WTC11 (cell line): ENCODE measurements at regions not wholly inside any gene's neighbourhood (a gene's known extent, or its start where the extent isn't known, plus 50 kb on each side); places are given as distances from the start of the nearest gene placed in this dataset.

Experiments
- ATAC-seq: fragments of 200-7000 bp; cut with Tn5 transposase; 2 replicates; pipeline ENCODE4 v1.10.0; 2021; ENCODE audit warnings: mild to moderate bottlenecking, moderate library complexity
- CTCF ChIA-PET: fragments of 300-600 bp; sonication (Branson Sonifier 250); formaldehyde crosslinking; loops from one replicate; lab custom pipeline; 2021; ENCODE audit warnings: antibody characterized with exemption; lab: Charles Lee
- POLR2A ChIA-PET: fragments of 350-600 bp; sonication (Branson Sonifier 250); formaldehyde crosslinking; loops from one replicate; lab custom pipeline; 2021; ENCODE audit warnings: antibody characterized with exemption; lab: Charles Lee
- DNase-seq: peaks from one replicate; pipeline ENCODE4 v3.0.0; 2021; ENCODE audit warnings: low spot score
- H3K27ac Mint-ChIP-seq: 2 replicates; pipeline ENCODE4 v1.8.0; 2021; ENCODE audit warnings: mixed read lengths
- H3K27me3 Mint-ChIP-seq: 2 replicates; pipeline ENCODE4 v1.8.0; 2021; ENCODE audit warnings: low read depth, mild to moderate bottlenecking, moderate library complexity, mixed read lengths
- H3K36me3 Mint-ChIP-seq: 2 replicates; pipeline ENCODE4 v1.8.0; 2021; ENCODE audit warnings: mixed read lengths
- H3K4me1 Mint-ChIP-seq: 2 replicates; pipeline ENCODE4 v1.8.0; 2022; ENCODE audit warnings: mixed read lengths
- H3K4me3 Mint-ChIP-seq: 2 replicates; pipeline ENCODE4 v1.8.0; 2021; ENCODE audit warnings: mild to moderate bottlenecking, moderate library complexity, mixed read lengths
- H3K9me3 Mint-ChIP-seq: 2 replicates; pipeline ENCODE4 v1.8.0; 2021; ENCODE audit warnings: mixed read lengths
- ATF3 ChIP-seq: sonication (generic); formaldehyde crosslinking; conservative IDR thresholded peaks from 2 replicates; pipeline ENCODE4 v1.8.1; 2022; ENCODE audit warnings: mild to moderate bottlenecking, missing genetic modification reagents
- CDX4 ChIP-seq: fragments of 250-450 bp; sonication (Bioruptor Pico); IDR thresholded peaks from 2 replicates; pipeline ENCODE4 v1.9.0; 2021; ENCODE audit warnings: moderate library complexity, mild to moderate bottlenecking, inconsistent platforms, borderline replicate concordance
- CREB1 ChIP-seq: sonication (generic); formaldehyde crosslinking; IDR thresholded peaks from 2 replicates; pipeline ENCODE4 v1.8.0; 2023; ENCODE audit warnings: mild to moderate bottlenecking, missing genetic modification reagents
- ESRRA ChIP-seq: sonication (generic); formaldehyde crosslinking; IDR thresholded peaks from 2 replicates; pipeline ENCODE4 v1.8.1; 2022; ENCODE audit warnings: mild to moderate bottlenecking, missing genetic modification reagents, borderline replicate concordance
- GTF2I ChIP-seq: fragments of 250-450 bp; sonication (Bioruptor Pico); conservative IDR thresholded peaks from 2 replicates; pipeline ENCODE4 v1.4.0; 2021; ENCODE audit warnings: mild to moderate bottlenecking
- JUN ChIP-seq: sonication (generic); formaldehyde crosslinking; IDR thresholded peaks from 2 replicates; pipeline ENCODE4 v1.8.0; 2023; ENCODE audit warnings: mild to moderate bottlenecking, missing genetic modification reagents
- MXD4 ChIP-seq: fragments of 250-450 bp; sonication (Bioruptor Pico); IDR thresholded peaks from 2 replicates; pipeline ENCODE4 v1.8.0; 2021; ENCODE audit warnings: mild to moderate bottlenecking, moderate library complexity, borderline replicate concordance
- MYBL2 ChIP-seq: sonication (generic); formaldehyde crosslinking; IDR thresholded peaks from 2 replicates; pipeline ENCODE4 v1.8.1; 2023; ENCODE audit warnings: mild to moderate bottlenecking, moderate library complexity, missing genetic modification reagents
- TEAD1 ChIP-seq: sonication (generic); formaldehyde crosslinking; IDR thresholded peaks from 2 replicates; pipeline ENCODE4 v1.8.0; 2022; ENCODE audit warnings: mild to moderate bottlenecking, missing genetic modification reagents
- TEAD4 ChIP-seq: sonication (generic); formaldehyde crosslinking; IDR thresholded peaks from 2 replicates; pipeline ENCODE4 v1.8.0; 2022; ENCODE audit warnings: mild to moderate bottlenecking, missing genetic modification reagents
- ZNF281 ChIP-seq: sonication (generic); formaldehyde crosslinking; IDR thresholded peaks from 2 replicates; pipeline ENCODE4 v1.8.0; 2023; ENCODE audit warnings: mild to moderate bottlenecking, missing genetic modification reagents
- ZNF423 ChIP-seq: fragments of 250-450 bp; sonication (Bioruptor Pico); IDR thresholded peaks from 2 replicates; pipeline ENCODE4 v2.1.2; 2022; ENCODE audit warnings: mild to moderate bottlenecking, moderate library complexity
- ZNF532 ChIP-seq: fragments of 250-450 bp; sonication (Bioruptor Pico); IDR thresholded peaks from 2 replicates; pipeline ENCODE4 v1.9.0; 2021; ENCODE audit warnings: mild to moderate bottlenecking, borderline replicate concordance
- ZNF671 ChIP-seq: fragments of 250-450 bp; sonication (Bioruptor Pico); IDR thresholded peaks from 2 replicates; pipeline ENCODE4 v1.8.0; 2021; ENCODE audit warnings: mild to moderate bottlenecking
- TF ChIP-seq, protein P1 (sequence below): sonication (generic); formaldehyde crosslinking; IDR thresholded peaks from 2 replicates; pipeline ENCODE4 v1.8.1; 2023; ENCODE audit warnings: mild to moderate bottlenecking, moderate library complexity, missing genetic modification reagents

DNA sequence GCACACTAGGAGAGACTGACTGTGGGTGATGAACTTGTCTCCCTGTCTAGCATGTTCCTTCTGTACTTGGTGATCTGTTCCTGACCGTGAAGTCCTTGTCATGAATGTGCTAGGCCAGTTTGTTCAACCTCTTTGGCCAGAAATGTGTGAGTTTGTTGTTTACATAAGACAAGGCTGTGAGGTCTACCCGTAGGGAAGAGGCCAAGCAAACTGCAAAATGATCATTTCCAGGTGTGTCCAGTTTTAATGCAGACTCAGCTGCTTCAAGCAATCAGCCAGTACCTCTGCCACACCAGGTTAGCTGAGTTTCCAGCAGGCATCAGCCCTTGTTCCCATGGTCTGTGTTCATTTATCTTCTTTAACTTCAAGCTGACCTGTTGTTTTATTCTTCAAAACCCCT lies 440.2 kb downstream of the FUT8 start:
- POLR2A ChIA-PET: no interaction called here
- ATAC-seq (no peak), DNase-seq (no peak)
- no peak overlapping the region for H3K27ac Mint-ChIP-seq
- peaks cover 7% of the 10 kb centered on the region for H3K9me3 Mint-ChIP-seq
- CTCF ChIA-PET: interaction anchor here (0.6 kb wide), 1 partner anchor 65 kb away, joined by 5 read pairs; no protein-coding TSS in a partner anchor
- no peaks in the 10 kb centered on the region; the same call in 1 of the 2 replicates for H3K36me3 Mint-ChIP-seq
- no peaks in the 10 kb centered on the region; the same call in 1 of the 2 replicates for H3K27me3 Mint-ChIP-seq
- H3K4me3 Mint-ChIP-seq: no peak overlapping the region
- H3K4me1 Mint-ChIP-seq: peaks cover 4% of the 10 kb centered on the region
- TF ChIP-seq, protein P1, sequence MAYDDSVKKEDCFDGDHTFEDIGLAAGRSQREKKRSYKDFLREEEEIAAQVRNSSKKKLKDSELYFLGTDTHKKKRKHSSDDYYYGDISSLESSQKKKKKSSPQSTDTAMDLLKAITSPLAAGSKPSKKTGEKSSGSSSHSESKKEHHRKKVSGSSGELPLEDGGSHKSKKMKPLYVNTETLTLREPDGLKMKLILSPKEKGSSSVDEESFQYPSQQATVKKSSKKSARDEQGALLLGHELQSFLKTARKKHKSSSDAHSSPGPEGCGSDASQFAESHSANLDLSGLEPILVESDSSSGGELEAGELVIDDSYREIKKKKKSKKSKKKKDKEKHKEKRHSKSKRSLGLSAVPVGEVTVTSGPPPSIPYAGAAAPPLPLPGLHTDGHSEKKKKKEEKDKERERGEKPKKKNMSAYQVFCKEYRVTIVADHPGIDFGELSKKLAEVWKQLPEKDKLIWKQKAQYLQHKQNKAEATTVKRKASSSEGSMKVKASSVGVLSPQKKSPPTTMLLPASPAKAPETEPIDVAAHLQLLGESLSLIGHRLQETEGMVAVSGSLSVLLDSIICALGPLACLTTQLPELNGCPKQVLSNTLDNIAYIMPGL (CRISPR knock-in tag): no peak
- TF ChIP-seq MXD4 (CRISPR knock-in tag): no peak
- TF ChIP-seq TEAD1 (CRISPR knock-in tag): no peak
- no peak for TF ChIP-seq CDX4 (CRISPR knock-in tag)
- no peak for TF ChIP-seq GTF2I (CRISPR knock-in tag)
- no peak for TF ChIP-seq ATF3 (CRISPR knock-in tag)
- TF ChIP-seq ZNF423 (CRISPR knock-in tag): no peak
- no peak for TF ChIP-seq JUN
- no peak for TF ChIP-seq CREB1
- no peak for TF ChIP-seq MYBL2 (CRISPR knock-in tag)
- no peak for TF ChIP-seq TEAD4

DNA sequence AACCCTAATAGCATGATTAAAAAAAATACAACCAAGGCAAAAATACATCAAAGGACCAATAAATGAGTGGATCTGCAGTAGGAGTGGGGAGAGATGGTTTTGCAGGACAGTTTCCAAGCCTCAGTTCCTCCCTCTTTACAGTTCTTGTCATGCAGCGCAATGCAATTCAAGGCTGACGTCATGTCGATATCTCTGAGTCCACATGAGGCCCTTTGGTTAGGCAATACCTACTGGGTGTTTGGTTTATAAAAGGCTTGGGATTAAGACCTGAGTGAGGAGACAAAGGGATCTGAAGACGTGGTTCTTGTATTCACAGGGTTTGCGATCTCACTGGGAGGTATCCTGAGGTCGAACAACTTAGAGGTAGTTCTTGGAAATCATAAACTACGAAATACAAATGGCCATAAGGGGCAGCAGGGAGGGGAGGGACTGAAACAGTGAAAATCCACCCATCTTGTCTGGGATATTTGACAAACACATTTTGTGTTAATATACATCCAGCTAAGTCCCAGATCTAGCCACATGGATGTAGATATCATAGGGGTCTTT lies 441.0 kb downstream of the FUT8 start:
- no peak for ATAC-seq

More for the DNA sequence above, 441.0 kb downstream of the FUT8 start:
- Mint-ChIP-seq H3K27ac (no peak overlapping the region), H3K4me3 (no peak overlapping the region), H3K27me3 (no peaks in the 10 kb centered on the region; the same call in 1 of the 2 replicates), H3K9me3 (peaks cover 7% of the 10 kb centered on the region), H3K4me1 (peaks cover 4% of the 10 kb centered on the region), H3K36me3 (no peaks in the 10 kb centered on the region; the same call in 1 of the 2 replicates)
- ChIA-PET POLR2A (no interaction called here), CTCF (interaction anchor here (0.8 kb wide), 1 partner anchor 92 kb away, joined by 3 read pairs; no protein-coding TSS in a partner anchor)
- TF ChIP-seq ZNF281 (CRISPR knock-in tag): no peak
- no peak for TF ChIP-seq ZNF671 (CRISPR knock-in tag)
- TF ChIP-seq ESRRA: no peak
- TF ChIP-seq ZNF532 (CRISPR knock-in tag): no peak
- no peak for TF ChIP-seq TEAD4
- DNase-seq: no peak
